GM12873 (cell line): ENCODE measurements at regions not wholly inside any gene's neighbourhood (a gene's known extent, or its start where the extent isn't known, plus 50 kb on each side); places are given as distances from the start of the nearest gene placed in this dataset.

ENCODE experiments used
- TF ChIP-seq, protein P1 (sequence below): IDR thresholded peaks from 2 replicates; pipeline ENCODE4 v1.5.1; 2012; ENCODE audit warnings: low read depth, mild to moderate bottlenecking, moderate library complexity, low read length, control low read depth; ENCODE audit not compliant: insufficient read depth; ENCODE audit errors: missing control alignments

DNA sequence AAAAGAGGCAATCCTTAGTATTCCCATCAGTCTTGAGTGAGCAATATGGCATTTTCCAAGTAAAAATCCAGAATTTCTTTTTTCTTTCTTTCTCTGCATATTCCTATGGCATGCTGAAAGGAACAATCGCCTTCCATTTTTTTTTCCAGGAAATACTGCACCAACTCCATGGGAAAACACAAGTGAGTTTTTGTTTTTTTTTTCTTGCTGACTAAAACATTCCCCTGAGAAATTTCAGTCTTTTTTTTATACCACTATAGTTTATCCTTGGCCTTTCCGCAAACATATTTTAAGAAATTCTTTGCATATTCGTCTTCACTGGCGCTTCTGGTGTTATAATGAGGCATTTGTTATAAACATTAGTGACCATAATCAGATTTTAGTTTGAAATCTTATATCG, 429.6 kb upstream of the MDFIC2 start:
- TF ChIP-seq, protein P1, sequence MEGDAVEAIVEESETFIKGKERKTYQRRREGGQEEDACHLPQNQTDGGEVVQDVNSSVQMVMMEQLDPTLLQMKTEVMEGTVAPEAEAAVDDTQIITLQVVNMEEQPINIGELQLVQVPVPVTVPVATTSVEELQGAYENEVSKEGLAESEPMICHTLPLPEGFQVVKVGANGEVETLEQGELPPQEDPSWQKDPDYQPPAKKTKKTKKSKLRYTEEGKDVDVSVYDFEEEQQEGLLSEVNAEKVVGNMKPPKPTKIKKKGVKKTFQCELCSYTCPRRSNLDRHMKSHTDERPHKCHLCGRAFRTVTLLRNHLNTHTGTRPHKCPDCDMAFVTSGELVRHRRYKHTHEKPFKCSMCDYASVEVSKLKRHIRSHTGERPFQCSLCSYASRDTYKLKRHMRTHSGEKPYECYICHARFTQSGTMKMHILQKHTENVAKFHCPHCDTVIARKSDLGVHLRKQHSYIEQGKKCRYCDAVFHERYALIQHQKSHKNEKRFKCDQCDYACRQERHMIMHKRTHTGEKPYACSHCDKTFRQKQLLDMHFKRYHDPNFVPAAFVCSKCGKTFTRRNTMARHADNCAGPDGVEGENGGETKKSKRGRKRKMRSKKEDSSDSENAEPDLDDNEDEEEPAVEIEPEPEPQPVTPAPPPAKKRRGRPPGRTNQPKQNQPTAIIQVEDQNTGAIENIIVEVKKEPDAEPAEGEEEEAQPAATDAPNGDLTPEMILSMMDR = no peak

DNA sequence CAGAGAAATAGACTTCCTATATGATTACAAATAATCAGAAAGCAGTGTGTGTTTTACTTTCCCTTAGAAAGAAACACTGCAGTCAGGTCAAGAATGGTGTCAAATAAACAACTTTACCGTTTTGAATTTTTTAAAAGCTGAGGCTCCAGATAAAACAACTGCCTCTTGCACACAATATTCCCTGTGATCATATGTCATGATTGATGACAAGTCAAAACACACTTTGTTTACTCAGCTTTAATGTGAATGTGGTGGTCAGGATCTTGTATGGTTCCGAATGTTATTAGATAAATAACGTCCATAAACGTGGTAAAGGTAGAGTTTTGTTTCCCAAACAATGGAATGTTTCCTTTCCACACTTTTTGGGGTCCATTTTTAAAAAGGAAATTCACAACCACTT, 428.4 kb upstream of the MDFIC2 start:
- TF ChIP-seq, protein P1 = no peak

DNA sequence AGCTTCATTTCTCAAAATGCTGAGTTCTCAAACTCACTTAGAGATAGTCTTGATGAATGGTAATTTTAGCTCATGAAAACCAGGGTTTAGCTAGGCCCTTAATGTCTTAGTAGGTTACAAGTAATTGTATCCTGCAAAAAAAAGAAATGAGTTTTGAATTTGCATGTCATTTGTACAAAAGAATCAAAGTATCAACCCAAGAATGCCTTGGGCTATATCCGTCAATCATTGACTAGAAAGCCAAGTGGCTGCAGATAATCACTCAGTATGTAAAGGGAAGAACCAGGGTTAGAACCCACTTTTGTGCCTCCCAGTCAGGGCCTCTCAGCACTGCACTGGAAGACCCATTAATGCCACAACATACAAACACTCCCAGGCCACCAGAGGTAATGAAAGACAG, 427.6 kb upstream of the MDFIC2 start:
- TF ChIP-seq, protein P1 = no peak

DNA sequence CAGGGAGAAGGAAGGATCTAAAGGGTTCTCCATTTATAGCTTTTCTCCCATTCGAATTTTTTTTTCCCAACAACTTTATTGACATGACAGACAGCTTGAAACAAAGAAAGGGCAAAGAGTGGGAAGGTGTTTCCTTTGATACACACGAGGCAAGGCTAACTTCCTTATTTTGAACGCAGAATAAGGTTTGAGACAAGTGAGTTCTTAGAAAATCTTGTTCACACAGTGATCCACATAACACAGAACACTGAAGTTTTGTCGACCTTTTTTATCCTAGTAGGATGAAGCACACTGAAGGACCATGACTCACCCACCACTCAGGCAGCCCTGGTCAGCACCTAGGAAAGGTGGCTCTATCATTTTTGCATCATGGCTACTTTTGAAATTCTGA, 425.8 kb upstream of the MDFIC2 start:
- TF ChIP-seq, protein P1 = no peak

DNA sequence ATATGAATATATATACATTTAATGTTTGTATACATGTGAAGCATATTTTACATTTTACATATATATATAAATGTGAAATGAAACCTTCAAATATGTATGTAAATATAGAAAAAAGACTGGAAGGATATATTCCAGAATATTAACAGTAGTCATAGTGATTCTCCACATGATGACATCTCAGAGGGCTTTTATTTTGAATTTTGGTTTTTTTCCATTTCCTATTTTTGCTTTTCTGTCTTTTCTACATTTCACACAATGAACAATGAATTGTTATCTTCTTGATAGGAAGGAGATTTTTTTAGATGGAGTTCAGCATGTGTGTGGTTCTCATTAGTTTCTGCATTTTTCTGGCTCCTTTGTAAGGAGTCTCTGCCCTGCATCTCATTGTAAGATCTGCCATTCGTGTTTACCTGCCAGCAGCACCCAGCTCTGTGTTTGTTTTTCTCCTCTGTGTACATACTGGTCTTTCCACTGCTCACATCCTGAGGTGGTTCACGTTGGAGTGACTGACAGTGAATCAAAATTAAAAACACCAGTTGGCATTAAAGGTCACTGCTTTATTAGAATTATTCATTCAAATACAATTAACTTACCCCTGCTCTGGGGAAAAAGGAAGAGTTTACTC, 425.3 kb upstream of the MDFIC2 start:
- TF ChIP-seq, protein P1 = no peak

DNA sequence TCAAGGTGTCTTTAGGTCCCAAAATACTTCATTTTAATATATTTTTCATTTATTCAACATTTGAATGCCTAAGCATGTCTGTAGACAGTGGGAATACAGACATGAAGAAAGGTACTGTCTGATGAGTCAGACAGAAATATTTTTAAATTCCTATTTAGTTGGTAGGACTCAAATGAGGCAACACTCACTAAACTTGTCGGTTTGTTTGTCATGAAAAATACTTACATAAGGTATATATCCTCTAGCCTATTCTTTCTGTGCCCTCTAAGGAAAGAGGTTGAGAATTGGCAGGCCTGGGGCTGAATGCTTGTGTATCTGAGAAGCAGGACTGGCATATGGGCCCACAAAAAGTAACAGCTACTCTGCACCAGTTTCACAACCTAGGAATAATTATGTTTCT, 423.6 kb upstream of the MDFIC2 start:
- TF ChIP-seq, protein P1 = no peak

DNA sequence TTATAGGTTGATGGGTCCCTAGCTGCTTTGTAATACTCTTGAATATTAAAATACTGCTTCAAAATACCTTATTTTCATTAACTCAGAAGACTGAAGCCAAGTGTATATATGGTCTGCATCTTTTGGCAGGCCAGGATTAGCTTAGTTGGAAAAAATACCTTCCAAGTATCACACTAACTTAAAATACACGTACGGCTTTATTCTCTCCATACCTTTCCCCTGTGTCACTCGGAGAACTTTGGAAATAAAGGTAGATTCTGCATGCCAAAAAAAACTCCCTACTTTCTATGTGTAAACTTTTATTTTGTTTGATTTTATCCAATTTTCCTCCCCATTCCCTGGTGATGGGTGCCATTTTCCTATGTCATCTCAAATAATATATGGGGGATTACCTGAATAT, 422.3 kb upstream of the MDFIC2 start:
- TF ChIP-seq, protein P1 = no peak
